ENCODE measurements at regions not wholly inside any gene's neighbourhood (a gene's known extent, or its start where the extent isn't known, plus 50 kb on each side); places are given as distances from the start of the nearest gene placed in this dataset.

DNA sequence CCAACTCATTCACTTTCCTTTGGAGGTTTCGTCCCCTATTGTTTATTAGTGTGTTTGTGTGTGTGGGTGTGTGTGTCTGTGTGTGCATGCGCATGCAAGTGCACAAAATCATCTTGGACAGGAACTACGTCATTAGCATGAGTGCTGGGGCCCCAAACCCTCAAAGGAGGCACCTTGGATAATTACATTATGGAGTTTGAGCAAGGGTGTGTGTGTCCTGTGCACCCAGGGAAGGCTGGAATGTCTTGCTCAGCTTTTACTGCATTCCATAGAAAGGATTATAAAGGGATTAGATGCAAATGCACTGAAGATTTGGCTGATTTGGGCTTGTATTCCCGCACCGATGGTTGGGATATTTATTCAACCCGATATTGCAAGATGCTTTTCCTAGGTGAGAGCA, 203.4 kb upstream of the NAV2 start:
- TF ChIP-seq CSRNP3 (CRISPR knock-in tag; IDR thresholded peaks at IDR 0.05) (no peak), ZFP30 (CRISPR knock-in tag; IDR thresholded peaks at IDR 0.05) (no peak), RARB (CRISPR knock-in tag; IDR thresholded peaks at IDR 0.05) (no peak), PATZ1 (CRISPR knock-in tag; IDR thresholded peaks at IDR 0.05; ENCODE audit: borderline replicate concordance) (no peak), ZFP3 (CRISPR knock-in tag; IDR thresholded peaks at IDR 0.05) (no peak), TOX (CRISPR knock-in tag; IDR thresholded peaks at IDR 0.05; ENCODE audit: borderline replicate concordance) (no peak), ZC3H10 (CRISPR knock-in tag; IDR thresholded peaks at IDR 0.05) (no peak), ZNF70 (CRISPR knock-in tag; IDR thresholded peaks at IDR 0.05) (no peak), ZNF565 (CRISPR knock-in tag; conservative IDR thresholded peaks at IDR 0.05; ENCODE audit: low read depth) (no peak), ESRRG (CRISPR knock-in tag; IDR thresholded peaks at IDR 0.05) (no peak), ISL1 (CRISPR knock-in tag; IDR thresholded peaks at IDR 0.05) (no peak)
